Hematopoietic multipotent progenitor cell treated with erythropoietin and hydrocortisone succinate and interleukin-3 and kit ligand, for 15 days (in vitro differentiated cells): ENCODE measurements at regions not wholly inside any gene's neighbourhood (a gene's known extent, or its start where the extent isn't known, plus 50 kb on each side); places are given as distances from the start of the nearest gene placed in this dataset.
"Not testable (repeated sequence)": the region's sequence is repeated elsewhere in the genome, so short reads cannot be mapped to it uniquely, and the experiment has no call there.

Experiments
- DNase-seq: peaks from one replicate; pipeline ENCODE4 v3.0.0-alpha.2; 2015; ENCODE audit warnings: low spot score

- DNase-seq: no peak
Measured at GRCh38 chr16:5206331-5206990, 108.9 kb upstream of the EEF2KMT start.

GRCh38 chr16:5205361-5206040 is 107.9 kb upstream of the EEF2KMT start:
- no peak for DNase-seq

DNA sequence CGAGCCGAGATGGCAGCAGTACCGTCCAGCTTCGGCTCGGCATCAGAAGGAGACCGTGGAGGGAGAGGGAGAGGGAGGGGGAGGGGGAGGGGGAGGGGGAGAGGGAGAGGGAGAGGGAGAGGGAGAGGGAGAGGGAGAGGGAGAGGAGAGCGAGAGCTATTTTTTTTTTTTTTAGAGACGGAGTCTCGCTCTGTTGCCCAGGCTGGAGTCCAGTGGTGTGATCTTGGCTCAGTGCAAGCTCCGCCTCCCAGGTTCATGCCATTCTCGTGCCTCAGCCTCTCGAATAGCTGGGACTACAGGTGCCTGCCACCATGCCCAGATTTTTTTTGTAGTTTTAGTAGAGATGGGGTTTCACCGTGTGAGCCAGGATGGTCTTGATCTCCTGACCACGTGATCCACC is 106.1 kb upstream of the EEF2KMT start:
- DNase-seq: not testable (repeated sequence)

- no peak for DNase-seq
Measured at GRCh38 chr16:5200123-5200522, 102.5 kb upstream of the EEF2KMT start.

- no peak for DNase-seq
Measured at GRCh38 chr16:5196204-5196603, 98.6 kb upstream of the EEF2KMT start.

DNA sequence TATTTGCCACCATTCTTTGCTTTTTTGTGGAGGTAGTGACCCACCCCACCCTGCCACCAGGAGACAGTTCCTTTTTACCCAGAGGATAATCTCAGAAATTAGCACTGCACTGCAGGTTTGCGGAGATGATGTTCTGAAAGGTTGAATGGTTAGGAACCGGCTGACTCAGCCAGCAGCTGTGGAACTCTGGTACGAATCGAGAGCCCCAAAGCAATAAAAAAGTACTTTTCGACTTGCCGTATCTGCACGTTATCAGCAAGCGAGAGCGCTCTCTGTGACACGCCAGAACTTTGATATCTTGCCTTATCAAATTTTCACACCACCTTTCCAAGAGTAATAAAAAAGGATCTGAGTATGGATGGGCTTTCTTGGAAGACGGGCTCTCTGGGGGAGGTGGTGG is 96.3 kb upstream of the EEF2KMT start:
- no peak for DNase-seq

- DNase-seq: no peak
Measured at GRCh38 chr16:5188989-5189352, 91.4 kb upstream of the EEF2KMT start.

DNA sequence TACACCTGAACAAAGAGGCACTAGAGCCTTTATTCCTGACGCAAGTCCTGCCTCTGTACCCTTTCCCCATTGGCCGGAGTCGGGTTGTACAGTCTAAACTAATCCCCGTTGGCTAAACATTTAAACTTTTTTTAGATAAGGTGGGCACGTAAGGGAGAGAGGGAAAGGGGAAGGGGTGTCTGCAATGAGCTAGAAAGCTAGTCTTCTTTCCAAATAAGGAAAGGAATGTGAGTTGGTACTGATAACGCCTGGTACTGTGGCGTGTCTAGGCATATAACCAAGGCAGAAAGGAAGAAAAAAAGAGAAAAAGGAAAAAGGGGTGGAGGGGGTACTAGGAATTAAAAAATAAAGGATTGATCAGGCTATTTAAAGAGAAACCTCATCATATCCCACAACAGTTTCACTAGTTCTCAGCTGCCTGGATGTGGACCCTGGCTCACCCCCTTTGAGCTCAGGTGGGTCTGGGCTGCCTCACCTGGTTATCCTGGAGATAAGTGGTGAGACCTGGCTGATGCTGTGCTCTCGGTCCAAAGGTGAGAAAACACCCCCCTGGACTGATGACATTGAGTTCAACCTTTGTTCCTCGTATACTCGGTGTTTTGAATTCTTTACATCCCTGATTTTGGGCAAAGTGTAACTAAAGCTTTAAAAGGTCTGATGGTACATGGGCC is 90.9 kb upstream of the EEF2KMT start:
- DNase-seq: no peak

- DNase-seq: no peak
Measured at GRCh38 chr16:5187402-5187952, 89.9 kb upstream of the EEF2KMT start.

DNA sequence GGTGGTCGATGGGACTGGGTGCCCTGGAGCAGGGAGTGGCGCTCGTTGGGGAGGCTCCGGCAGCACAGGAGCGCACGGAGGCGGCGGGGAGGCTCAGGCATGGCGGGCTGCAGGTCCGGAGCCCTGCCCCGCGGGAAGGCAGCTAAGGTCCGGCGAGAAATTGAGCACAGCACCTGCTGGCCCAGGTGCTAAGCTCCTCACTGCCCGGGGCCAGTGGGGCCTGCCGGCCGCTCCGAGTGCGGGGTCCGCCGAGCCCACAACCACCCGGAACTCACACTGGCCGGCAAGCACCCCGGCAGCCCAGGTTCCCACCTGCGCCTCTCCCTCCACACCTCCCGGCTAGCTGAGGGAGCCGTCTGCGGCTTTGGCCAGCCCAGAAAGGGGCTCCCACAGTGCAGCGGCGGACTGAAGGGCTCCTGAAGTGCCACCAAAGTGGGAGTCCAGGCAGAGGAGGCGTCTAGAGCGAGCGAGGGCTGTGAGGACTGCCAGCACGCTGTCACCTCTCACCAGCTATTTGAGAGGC is 88.8 kb upstream of the EEF2KMT start:
- DNase-seq: no peak

GRCh38 chr16:5176505-5176904 is 78.9 kb upstream of the EEF2KMT start:
- DNase-seq: no peak

- DNase-seq: no peak
Measured at GRCh38 chr16:5175266-5175665, 77.7 kb upstream of the EEF2KMT start.

- DNase-seq: no peak
Measured at GRCh38 chr16:5166486-5166885, 68.9 kb upstream of the EEF2KMT start.

DNA sequence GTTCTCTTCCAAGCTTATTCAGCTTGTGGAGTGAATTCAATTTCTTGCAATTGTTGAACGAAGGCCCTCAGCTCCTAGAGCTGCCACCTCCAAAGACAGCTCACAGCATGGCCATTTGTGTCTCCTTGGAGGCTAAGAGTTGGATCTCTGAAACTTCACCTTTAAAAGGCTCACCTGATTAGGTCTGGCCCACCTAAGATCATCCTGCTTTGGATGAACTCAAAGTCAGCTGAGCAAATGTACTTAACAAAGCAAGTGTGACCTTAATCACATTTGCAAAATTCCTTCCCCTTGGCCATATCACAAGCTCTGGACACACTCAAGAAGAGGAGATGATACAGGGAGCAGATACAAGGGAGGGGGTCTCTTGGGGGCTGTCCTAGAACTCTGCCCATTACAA is 67.8 kb upstream of the EEF2KMT start:
- not testable (repeated sequence) for DNase-seq

DNA sequence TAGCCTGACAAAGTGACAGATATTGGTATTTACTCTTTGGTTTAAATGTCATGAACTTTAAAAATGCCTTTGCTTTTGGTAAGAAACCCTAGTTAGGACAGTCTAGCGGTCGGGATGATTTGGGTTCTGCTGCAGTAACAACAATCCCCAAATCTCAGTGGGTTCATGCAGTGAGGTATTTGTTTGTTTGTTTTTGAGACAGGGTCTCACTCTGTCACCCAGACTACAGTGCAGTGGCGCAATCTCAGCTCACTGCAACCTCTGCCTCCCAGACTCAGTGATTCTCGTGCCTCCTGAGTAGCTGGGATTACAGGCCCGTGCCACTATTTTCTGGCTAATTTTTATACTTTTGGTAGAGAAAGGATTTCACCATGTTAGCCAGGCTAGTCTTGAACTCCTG is 65.2 kb upstream of the EEF2KMT start:
- DNase-seq: not testable (repeated sequence)

DNA sequence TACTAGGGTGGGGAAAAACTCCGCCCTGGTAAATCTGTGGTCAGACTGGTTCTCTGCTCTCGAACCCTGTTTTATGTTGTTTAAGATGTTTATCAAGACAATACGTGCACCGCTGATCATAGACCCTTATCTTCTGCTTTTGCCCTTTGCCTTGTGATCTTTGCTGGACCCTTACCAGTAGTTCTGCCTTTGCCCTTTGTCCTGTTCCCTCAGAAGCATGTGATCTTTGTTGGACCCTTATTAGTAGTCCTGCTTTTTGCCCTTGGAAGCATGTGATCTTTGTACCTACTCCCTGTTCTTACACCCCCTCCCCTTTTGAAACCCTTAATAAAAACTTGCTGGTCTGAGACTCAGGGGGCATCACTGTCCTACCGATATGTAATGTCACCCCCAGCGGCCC is 64.3 kb upstream of the EEF2KMT start:
- not testable (repeated sequence) for DNase-seq

DNA sequence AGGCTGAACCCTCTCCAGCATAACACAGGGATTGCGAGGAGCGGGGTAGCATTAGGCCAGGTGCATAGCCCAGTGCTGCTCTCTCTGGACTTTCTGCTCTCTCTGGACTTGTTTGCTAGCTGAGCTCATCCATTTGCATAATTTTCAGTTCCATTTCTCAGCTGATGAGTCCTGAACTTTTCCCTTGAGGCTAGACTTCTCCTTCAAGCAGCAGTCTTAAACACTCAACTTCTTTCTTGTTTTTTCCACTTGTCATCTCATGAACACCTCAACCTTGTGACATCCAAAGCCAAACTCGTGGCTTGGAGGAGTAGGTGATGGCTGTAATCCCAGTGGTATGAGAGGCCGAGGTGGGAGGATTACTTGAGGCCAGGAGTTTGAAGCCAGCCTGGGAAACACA is 62.4 kb upstream of the EEF2KMT start:
- DNase-seq: not testable (repeated sequence)

- DNase-seq: not testable (repeated sequence)
Measured at GRCh38 chr16:5159537-5159936, 61.9 kb upstream of the EEF2KMT start.

DNA sequence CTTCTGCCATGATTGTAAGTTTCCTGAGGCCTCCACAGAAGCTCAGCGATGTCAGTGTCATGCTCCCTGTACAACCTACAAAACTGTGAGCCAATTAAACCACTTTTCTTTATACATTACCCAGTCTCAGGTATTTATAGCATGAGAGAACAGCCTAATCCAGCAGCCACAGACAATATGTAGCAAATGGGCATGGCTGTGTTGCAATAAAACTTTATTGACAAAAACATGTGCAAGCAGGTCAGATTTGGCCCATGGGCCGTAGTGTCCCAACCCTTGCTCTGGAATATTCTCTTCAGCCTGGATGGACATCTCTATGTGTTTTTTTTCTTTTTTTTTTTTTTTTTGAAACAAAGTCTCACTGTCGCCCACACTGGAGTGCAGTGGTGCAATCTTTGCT is 60.9 kb upstream of the EEF2KMT start:
- no peak for DNase-seq

GRCh38 chr16:5156486-5156885 is 58.9 kb upstream of the EEF2KMT start:
- not testable (repeated sequence) for DNase-seq

- not testable (repeated sequence) for DNase-seq
Measured at GRCh38 chr16:5154006-5154405, 56.4 kb upstream of the EEF2KMT start.

DNA sequence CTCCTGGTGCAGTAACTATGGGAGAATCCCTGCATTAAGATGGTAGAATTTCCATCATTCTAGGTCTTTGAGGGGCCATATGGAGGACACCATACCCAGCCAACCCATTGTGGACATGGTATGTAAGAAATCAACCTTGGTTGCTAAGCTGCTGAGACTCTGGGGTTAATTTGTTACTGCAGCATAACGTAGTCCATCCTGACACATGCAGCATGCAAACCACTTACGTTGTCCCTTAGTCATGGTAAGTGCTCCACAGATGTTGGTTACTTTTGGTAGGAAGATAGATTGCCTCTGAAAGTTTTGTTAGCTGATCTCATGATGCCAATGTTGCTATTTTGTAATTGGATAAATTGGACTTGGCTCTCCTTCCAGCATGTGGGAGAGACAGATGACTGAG is 53.8 kb upstream of the EEF2KMT start:
- not testable (repeated sequence) for DNase-seq
